NCI-H69 (cell line): ENCODE measurements at regions not wholly inside any gene's neighbourhood (a gene's known extent, or its start where the extent isn't known, plus 50 kb on each side); places are given as distances from the start of the nearest gene placed in this dataset.
"Not testable (repeated sequence)": the region's sequence is repeated elsewhere in the genome, so short reads cannot be mapped to it uniquely, and the experiment has no call there.

Experiments
- DNase-seq: peaks from one replicate; lab custom pipeline; 2025; lab: John Stamatoyannopoulos, UW

DNA sequence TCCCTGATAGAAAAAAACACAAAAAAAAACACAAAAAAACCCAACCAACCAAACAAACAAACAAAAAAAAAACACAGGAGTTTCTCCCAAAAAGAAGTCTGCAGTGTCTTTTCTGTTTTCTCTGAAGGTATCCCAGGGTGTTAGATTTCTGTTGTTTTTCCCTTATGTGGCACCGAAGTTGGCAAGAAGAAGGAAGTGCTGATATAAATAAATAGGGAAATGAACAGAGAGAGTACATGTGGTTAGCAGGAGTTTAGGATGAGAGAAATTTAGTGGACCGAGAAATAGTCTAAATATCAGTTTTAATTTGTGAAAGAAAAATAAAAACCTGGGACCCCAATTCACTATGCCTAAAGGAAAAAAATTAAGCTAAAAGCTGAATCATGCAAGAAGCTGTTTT is 287.0 kb upstream of the SGCG start:
- DNase-seq: no peak

DNA sequence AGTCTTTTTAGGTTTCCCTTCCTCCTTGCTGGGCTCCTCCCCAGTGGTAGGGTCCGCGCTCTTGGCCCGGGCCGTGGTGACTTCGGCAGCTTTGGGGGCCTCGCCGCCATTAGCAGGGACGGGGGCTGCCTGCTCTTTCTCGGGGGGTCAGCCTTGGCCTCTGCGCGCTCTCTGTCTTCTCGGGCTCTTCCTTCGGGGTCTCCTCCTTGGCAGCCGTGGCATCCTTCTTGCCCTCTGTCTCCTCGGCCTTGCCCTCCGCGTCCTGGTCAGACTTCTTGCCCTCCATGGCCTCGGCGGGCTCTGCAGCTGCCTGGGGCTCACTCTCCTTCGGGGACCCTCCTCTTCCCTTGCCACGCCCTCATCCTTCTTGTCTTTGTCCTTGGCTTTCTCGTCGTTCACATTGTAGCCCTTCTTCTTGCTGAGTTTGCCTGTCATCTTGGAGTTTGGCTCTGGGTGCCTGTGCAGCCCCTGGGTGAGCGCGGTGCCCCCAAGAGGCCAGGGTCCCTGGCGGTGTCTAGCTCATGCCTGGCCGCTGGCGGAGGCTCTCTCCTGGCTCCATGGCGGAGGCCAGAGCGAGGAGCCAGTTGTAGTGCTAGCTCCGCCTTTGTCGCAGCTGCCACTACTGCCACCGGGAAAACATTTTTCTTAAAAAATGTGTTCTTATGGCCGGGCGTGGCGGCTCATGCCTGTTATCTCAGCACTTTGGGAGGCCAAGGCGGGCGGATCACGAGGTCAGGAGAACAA is 283.0 kb upstream of the SGCG start:
- DNase-seq: no peak

DNA sequence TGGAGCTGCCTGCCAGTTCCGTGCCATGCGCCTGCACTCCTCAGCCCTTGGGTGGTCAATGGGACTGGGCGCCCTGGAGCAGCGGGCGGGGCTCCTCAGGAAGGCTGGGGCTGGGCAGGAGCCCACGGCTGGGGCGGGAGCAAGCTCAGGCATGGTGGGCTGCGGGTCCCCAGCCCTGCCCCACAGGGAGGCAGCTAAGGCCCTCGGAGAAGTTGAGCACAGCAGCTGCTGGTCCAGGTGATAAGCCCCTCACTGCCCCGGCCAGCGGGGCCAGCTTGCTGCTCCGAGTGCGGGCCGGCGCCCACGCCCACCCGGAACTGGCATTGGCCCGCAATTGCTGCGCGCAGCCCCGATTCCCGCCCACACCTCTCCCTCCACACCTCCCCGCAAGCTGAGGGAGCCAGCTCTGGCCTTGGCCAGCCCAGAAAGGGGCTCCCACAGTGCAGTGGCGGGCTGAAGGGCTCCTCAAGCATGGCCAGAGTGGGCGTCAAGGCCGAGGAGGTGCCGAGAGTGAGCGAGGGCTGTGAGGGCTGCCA is 280.3 kb upstream of the SGCG start:
- DNase-seq: not testable (repeated sequence)

DNA sequence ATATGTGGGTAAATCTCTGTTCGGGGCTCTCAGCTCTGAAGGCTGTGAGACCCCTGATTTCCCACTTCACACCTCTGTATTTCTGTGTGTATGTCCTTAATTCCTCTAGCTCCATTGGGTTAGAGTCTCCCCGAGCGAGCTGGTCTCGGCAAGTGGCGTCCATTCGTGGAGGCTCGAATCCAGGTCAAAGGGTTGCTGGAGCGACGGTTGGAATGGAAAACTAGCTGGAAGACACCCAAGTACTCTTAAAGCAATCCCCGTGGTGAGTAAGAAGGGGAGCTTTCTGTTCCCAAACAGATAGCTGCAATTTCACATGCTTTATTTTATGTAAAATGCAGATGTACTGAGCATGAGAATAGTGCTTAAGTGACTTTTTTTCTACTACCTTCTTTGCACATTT is 277.5 kb upstream of the SGCG start:
- no peak for DNase-seq

DNA sequence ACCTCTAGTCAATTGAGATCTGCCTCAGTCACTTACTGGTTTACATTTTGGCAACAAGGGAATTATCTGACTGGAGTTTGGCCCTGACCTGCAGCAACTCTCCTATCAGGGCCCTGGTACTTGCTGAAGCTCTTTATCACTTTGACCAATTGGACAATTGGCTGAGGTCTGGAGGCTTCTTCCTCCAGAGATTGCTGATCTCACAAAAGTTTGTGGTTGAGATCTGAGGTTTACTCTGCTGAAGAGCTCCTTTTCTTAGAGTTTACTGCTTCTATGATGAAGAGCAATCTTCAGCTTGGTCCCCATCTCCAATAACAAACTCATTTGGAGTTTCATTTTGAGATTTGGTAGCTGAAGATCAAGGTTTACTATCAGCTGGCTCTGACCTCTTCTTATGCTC is 276.9 kb upstream of the SGCG start:
- DNase-seq: no peak

DNA sequence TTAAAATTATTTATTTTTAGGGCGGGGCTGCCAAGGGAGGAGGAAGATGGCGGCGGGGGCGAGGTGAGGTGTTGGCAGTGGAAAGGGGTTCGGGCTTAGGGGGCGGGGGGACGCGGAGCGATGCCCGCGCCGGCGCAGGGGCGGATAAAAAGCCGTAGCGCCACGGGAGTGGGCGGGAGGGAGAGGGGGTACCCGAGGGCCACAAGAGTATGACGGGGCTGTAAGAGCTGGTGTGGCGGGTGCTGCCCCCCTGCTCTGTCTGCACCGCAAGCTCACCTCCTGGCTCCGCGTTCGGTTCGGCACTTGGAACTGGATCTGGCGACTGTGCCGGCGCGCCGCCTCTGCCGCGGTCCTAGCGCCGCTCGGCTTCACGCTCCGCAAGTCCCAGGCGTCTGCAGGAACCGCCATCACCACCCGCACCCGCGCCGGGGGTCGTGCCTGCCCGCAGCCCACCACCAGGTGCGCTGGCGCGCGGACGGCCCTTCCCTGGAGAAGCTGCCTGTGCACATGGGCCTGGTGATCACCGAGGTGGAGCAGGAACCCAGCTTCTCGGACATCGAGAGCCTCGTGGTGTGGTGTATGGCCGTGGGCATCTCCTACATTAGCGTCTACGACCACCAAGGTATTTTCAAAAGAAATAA is 265.2 kb upstream of the SGCG start:
- DNase-seq: peak; percentile 24

DNA sequence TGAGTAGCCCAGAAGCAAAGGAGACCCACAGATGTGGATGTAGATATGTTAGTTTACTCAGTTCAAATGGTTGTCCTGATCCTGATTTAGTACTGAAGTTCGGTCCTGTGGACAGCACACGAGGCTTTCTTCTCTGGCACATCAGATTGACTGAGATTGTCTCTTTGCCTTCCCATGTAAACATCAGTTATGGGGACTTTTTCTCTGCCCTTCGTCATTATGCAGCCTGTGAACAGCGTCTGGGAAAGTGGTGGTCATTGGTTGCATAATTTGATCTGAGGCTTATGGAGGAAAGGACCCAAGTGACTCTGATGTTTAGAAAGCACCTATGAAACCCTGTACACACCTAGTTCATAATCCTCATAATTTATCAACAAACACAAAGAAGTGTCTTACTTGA is 264.5 kb upstream of the SGCG start:
- DNase-seq: not testable (repeated sequence)

DNA sequence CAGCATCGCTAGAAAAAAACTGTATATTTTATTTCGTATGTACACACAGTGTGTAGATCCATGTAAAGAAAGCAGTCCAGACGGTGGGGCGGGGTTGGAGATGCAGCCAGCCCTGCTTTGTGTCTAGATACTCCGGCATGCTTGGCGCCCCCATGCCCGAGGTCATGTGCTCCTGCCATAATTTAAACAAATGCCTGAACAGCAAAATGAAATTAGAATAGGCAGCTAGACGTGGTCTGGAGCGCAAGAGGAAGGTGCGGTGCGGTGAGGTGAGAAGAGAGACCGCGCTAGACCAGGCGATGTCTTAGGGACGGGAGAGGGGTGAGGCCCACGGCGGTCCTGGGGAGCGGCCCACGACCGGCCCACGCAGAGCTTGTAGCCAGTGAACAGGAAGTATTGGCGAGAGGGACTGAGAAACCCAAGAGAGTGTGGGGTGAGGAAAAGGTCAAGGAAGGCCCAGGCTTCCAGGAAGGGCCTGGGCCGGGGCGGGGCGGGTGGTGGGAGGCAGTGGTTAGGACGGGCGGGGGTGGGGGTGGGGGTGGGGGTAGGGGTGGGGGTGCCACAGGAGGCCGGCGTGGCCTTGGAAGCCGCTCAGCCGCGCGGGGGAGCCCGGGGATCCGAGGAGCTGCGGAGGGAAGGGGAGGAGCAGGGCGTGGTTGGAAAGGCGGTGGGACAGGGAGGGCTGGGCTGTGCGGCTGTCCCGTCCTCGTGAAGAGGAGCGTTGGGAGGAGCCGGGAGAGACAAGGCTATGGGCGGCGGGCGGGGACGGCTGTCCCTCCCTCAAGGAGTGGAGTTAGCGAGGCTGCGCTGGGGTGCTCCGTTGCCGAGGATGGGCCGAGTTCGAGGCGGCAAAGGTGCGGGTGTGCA is 254.7 kb upstream of the SGCG start:
- DNase-seq: no peak

DNA sequence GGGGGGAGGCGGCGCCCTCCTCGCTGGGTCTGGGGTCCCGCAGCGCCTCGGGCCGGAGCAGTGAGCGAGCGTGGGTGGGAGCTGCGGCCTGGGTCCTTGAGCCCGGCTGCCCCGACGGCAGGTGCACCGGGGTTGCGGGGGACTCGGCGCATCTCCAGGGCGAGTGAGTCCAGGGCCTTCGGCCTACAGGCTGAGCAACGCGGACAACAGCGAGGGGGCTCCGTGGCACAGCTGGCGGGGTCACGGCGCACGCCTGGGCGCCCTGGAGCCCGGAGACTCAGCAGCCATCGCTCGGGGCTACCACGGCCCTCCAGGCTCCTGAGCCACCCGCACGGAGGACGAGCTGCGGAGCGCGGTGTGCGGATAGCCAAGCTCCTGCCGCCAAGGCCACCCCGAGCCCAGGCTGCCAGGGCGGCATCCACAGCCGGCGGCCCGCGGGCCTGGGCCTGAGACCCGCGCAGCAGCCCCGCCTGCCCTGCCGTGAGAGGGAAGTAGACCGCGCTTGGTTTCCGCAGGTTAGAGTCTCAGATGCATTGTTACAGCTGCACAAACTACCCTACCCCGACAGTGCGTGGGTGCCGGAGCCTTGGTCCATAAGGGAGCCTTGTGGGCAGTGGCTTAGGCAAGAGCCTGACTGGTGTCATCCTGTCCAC is 253.9 kb upstream of the SGCG start:
- no peak for DNase-seq

DNA sequence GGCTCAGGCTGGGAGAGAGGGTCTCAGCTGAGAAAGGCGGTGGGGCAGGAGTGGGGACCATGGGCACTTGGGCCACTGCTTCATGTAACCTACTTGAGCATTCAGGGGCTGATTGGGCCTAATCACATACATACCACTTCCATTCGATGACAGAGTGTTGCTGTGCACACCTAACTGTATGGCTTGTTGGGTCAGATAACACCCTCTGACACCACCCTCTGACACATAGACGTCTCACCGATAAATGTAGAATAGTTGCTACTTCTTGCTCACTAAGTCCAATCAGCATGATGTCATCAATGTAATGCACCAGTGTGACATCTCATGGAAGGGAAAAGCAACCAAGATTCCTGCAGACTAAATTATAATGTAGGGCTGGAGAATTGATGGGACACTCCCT is 252.9 kb upstream of the SGCG start:
- DNase-seq: not testable (repeated sequence)

DNA sequence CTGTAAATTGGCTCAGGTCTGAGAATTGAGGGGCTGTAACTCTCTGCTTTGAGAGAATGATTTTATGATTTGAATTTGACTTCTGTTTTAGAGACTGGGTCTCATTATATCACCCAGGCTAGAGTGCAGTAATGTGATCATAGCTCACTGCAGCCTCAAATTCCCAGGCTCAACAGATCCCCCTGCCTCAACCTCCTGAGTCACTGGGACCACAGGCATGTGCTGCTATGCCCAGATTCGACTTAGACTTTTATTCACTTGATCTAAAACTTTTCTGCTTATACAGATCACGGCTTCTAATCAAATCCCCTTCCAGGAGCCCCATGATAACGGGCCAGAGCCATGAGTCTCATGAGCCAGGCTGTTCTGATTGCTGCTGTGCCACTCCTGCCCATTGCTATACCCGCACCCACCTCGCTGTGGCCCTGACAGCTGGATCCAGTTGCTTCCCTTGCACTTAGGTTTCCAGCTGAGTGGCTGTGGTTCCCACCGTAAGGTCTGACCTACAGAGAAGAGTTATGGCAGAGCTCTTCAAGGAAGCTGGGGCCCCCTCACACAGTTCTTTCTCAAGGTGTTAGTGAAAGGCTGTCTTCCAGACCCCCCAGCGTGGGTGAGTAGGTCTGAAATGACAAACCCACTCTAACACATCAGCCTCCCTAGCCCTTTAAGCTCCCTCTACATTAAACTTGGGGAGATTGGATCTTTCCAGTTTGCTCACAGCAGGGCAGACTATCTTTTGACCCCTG is 251.2 kb upstream of the SGCG start:
- no peak for DNase-seq

DNA sequence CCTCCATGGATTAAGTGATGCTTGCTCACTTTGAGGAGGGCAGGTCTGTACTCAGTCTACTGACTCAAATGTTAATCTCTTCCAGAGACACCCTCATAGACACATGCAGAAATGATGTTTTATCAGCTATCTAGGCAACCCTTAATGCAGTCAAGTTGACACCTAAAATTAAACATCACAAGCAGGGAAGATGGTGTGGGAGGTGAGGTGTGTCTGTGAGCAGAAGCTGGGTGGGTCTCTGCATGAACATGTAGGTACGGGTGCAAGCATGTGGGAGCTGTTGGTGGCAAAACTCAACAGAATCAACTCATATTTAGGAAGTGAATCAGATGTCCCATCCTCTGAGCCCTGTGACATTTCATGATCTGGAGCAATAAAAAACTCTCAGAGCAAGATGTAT is 249.2 kb upstream of the SGCG start:
- DNase-seq: no peak

DNA sequence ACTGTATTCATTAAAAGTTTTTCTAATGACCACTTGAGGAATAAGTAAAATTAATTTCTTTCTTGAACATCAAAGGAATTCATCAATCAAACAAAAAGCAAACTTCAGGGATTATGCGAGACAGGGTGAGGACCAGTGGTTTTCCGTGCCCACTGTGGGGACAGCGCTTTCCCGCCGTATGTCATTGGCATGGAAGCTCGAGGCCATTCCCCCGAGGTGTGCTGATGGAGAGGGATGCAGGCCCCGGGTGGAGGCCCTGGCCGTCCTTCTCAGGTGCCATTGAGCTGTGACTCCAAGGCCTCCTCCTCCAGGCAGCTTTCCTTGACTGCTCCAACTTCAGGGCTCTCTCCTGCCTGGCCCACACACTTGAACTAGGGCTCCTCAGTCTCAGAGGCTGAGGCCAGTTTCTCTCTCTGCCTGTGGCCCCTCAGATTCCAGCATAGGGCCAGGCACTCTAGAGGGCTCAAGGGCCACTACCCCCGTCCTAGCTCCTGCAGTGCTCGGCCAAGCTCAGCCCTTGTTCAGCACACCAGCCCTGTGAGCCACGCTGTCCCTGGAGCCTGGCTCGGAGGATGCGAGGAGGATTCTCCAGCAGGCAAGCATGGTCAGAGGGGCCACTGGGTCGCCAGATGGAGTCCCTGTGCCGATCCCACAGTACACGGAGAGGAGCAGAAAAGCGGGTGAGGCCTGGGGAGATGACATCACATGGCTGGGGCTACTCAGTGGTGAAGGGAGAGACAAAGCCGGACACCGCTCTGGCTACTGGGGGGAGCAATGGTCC is 248.0 kb upstream of the SGCG start:
- not testable (repeated sequence) for DNase-seq

DNA sequence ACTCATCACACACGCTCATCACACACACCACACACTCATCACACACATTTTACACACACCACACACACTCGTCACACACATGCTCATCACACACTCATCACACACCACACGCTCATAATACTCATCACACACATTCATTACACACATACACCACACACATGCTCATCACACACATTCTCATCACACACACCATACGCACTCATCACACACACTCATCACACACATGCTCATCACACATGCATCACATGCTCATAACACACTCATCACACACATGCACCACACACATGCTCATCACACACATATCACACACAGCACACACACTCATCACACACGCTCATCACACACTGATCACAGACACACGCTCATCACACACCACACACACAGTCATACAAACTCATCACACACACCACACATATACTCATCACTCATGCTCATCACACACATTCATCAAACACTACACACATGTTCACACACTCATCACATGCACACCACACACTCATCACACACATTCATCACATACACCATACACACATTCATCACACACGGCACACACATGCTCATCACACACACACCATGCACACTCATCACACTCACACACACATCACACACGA is 247.1 kb upstream of the SGCG start:
- no peak for DNase-seq

DNA sequence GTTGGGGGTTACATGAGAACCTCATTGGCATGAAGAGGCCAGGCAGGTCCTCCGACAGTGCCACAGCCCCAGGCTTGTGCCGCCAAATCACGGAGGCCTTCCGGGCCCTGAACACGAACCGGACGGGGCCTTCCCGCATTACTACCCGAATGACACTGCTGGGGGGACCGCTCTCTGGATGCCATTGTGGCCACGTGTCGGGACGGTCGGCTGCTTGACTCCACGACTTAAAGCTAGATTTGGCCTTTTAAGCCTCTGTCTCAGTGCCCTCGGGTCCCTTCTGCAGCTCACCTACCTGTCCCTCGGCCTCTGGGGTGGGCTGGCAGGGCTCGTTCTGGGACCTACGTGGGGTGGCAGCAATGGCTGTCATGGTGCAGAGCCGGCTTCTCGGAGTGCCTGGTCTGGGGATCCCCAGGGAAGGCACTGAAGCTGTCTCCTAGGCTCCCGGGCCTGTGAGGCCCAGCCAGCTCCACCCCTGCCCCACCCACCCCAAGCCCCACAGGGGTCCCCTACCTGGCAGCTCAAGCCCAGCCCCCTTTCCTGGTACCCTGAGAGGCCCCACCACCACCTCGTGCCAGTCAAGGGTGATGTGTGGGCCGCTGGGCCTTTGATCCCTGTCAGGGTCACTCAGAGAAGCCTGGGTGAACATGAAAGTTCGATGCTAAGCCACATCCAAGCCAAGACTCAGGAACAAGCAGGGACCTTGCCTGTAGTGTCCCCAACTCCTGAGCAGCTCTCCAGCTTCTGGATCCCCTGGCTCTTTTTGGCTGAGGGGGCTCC is 245.8 kb upstream of the SGCG start:
- DNase-seq: no peak

DNA sequence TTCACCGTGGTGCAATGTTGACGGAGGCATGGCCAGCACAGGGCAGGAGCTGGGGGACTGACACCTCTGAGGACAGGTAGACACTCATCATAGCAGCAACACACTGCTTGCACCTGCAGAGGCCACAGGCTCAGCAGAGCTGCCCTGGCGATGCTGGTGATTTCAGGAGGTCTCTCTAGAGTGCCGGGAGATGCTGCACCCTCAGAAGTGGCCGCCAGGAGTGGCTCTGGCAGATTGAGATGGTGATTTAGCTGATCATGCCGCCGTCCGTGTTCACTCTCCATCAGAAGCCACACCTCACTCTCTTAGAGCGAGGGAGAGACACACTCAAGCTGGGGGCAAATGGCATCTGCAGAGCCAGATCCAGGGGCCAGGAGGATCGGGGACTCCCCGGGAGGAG is 244.6 kb upstream of the SGCG start:
- DNase-seq: no peak

DNA sequence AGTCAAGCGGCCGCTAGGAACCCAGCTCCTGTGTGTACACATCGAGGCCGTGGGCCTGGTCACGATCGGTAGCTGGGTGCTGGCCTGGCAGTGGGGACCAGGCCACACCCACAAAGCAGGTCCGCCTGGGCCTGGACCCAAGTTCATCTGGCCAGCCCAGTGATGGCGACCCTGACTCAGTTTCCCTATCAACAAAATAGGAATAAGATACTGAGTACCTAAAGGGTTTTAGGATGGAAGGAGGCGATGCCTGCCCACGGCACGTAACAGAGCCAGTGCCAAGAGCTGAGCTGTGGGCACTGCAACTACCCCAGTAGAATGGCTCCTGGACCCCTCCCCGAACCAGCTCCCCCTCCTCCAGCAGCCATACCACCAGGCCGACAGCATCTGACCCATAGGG is 243.5 kb upstream of the SGCG start:
- DNase-seq: no peak

DNA sequence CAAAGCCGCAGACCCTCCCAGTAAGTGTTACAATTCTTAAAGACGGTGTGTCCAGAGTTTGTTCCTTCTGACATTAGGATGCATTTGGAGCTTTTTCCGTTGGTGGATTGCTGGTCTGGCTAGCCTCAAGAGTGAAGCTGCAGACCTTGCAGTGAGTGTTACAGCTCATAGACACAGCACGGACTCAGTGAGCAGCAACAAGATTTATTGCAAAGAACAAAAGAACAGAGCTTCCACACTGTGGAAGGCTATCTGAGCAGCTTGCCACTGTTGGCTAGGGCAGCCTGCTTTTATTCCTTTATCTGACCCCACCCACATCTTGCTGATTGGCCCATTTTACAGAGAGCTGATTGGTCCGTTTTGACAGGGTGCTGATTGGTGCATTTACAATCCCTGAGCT is 242.8 kb upstream of the SGCG start:
- no peak for DNase-seq

DNA sequence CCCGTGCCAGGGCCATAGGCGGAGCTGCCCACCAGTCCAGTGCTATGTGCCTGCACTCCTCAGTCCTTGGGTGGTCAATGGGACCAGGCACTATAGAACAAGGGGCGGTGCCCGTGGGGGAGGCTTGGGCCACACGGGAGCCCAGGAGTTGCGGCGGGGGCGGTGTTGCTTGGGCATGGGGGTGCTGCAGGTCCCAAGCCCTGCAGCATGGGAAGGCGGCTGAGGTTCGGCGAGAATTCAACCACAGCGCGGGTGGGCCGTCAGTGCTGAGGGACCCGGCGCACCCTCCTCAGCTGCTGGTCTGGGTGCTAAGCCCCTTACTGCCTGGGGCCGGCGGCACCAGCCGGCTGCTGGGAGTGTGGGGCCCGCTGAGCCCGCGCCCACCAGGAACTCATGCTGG is 242.2 kb upstream of the SGCG start:
- no peak for DNase-seq
